OCI-LY7 (cell line): ENCODE measurements at regions not wholly inside any gene's neighbourhood (a gene's known extent, or its start where the extent isn't known, plus 50 kb on each side); places are given as distances from the start of the nearest gene placed in this dataset.

Source experiments
- EZH2phosphoT487 ChIP-seq: fragments of 200-600 bp; sonication (generic); IDR thresholded peaks from 2 replicates; pipeline ENCODE4 v1.6.1; 2018; ENCODE audit warnings: low read depth, borderline replicate concordance, mild to moderate bottlenecking, mixed run types, antibody characterized with exemption, low read length, moderate library complexity, mixed read lengths
- TF ChIP-seq, protein P1 (sequence below): fragments of 200-600 bp; sonication (generic); conservative IDR thresholded peaks from 2 replicates; pipeline ENCODE4 v1.5.1; 2014; ENCODE audit warnings: mild to moderate bottlenecking, antibody characterized with exemption, low read length, moderate library complexity, mixed read lengths

DNA sequence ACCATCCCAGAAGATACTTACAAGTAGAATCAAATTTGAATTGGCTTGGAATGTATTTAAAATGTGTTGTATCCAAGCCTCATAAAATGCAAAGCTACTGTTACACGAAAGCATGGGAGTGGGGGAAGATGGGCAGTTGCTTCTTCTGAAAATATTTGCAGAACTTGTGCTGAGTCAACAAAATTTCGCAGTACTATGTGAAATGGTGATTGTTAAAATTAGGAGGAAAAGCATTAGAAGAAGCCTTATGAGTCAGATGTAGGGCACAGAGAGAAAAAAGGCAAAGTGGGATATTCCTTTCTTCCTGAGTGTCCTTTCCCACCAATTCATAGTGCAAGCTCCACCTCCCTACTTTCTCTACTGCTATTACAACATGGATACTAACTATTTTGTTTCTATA lies 332.7 kb downstream of the PRDM5 start:
- TF ChIP-seq, protein P1, sequence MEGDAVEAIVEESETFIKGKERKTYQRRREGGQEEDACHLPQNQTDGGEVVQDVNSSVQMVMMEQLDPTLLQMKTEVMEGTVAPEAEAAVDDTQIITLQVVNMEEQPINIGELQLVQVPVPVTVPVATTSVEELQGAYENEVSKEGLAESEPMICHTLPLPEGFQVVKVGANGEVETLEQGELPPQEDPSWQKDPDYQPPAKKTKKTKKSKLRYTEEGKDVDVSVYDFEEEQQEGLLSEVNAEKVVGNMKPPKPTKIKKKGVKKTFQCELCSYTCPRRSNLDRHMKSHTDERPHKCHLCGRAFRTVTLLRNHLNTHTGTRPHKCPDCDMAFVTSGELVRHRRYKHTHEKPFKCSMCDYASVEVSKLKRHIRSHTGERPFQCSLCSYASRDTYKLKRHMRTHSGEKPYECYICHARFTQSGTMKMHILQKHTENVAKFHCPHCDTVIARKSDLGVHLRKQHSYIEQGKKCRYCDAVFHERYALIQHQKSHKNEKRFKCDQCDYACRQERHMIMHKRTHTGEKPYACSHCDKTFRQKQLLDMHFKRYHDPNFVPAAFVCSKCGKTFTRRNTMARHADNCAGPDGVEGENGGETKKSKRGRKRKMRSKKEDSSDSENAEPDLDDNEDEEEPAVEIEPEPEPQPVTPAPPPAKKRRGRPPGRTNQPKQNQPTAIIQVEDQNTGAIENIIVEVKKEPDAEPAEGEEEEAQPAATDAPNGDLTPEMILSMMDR: no peak
- no peak for TF ChIP-seq EZH2phosphoT487
